GM12875 (cell line): ENCODE measurements at regions not wholly inside any gene's neighbourhood (a gene's known extent, or its start where the extent isn't known, plus 50 kb on each side); places are given as distances from the start of the nearest gene placed in this dataset.
"Not testable (repeated sequence)": the region's sequence is repeated elsewhere in the genome, so short reads cannot be mapped to it uniquely, and the experiment has no call there.

Experiments
- H3K4me3 ChIP-seq: one replicate; pipeline ENCODE4 v1.5.1; 2011; ENCODE audit warnings: low read depth, low read length, control low read depth
- TF ChIP-seq, protein P1 (sequence below): IDR thresholded peaks from 2 replicates; pipeline ENCODE4 v1.5.1; 2011; ENCODE audit warnings: low read depth, mild to moderate bottlenecking, control low read depth, inconsistent platforms, low read length, moderate library complexity, borderline replicate concordance; ENCODE audit not compliant: insufficient read depth

DNA sequence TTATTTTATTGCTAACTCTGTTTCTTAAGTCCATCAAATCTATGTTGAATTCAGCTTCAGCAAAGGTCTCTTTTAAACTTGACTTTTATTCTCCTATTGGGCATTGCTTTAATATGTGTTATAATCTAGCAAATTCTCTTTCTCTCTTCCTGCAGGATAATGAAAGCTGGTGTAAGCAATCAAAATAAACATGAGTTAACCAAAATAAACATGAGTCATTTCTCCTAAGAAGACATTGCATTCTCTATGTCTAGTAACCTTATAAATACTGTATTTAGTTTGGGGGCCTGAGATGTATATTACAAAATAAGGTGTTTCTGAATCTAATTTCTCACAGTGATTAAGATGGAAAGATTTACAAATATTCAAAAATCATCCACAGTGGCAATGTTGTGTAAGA lies 739.1 kb upstream of the ATXN7L3B start:
- TF ChIP-seq, protein P1, sequence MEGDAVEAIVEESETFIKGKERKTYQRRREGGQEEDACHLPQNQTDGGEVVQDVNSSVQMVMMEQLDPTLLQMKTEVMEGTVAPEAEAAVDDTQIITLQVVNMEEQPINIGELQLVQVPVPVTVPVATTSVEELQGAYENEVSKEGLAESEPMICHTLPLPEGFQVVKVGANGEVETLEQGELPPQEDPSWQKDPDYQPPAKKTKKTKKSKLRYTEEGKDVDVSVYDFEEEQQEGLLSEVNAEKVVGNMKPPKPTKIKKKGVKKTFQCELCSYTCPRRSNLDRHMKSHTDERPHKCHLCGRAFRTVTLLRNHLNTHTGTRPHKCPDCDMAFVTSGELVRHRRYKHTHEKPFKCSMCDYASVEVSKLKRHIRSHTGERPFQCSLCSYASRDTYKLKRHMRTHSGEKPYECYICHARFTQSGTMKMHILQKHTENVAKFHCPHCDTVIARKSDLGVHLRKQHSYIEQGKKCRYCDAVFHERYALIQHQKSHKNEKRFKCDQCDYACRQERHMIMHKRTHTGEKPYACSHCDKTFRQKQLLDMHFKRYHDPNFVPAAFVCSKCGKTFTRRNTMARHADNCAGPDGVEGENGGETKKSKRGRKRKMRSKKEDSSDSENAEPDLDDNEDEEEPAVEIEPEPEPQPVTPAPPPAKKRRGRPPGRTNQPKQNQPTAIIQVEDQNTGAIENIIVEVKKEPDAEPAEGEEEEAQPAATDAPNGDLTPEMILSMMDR, result no peak

GRCh38 chr12:73815072-73815645 lies 722.5 kb upstream of the ATXN7L3B start:
- TF ChIP-seq, protein P1, result no peak
- no peak overlapping the region for H3K4me3 ChIP-seq

More for the DNA sequence above, 739.1 kb upstream of the ATXN7L3B start:
- no peak overlapping the region for H3K4me3 ChIP-seq

GRCh38 chr12:73817161-73817560 lies 720.5 kb upstream of the ATXN7L3B start:
- no peak overlapping the region for H3K4me3 ChIP-seq
- TF ChIP-seq, protein P1, result no peak

DNA sequence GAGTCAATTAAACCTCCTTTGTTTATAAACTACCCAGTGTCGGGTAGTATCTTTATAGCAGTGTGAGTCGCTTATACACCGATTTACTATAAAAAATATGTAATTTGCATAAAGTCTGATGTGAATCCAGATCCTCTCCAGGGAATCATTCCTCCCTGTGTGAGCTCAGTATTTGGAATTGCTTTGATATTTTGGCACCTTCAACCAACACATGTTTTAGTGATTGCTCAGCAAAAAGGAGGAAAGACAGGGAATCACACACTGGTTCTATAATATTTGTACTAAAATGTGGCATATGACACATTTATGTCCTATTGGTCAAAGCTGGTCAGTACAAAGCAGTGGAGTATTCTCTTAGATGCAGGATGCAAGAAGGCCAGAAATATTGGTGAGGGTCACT lies 703.9 kb upstream of the ATXN7L3B start:
- H3K4me3 ChIP-seq, result no peak overlapping the region
- TF ChIP-seq, protein P1, result no peak

- no peak overlapping the region for H3K4me3 ChIP-seq
- TF ChIP-seq, protein P1, result no peak
Measured at GRCh38 chr12:73841963-73842362, 695.7 kb upstream of the ATXN7L3B start.

DNA sequence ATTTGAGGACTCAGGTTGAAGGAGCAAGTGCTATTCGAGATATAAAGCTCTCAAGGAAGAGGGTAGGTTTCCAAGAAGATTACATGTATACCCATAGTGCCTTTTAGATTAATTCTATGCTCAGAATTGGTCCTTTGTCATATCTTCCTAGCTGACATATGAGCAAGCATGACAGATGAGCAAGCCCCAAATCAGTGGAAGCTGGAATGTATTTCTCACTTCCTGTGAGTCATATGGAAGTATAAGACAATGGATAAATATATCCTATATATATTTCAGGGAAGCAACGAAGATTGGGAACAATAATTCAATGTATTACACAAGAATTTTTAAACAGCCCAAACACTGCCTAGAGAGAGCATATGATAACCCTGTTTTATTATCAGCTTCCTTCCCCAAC lies 674.1 kb upstream of the ATXN7L3B start:
- TF ChIP-seq, protein P1, result no peak
- H3K4me3 ChIP-seq, result no peak overlapping the region

DNA sequence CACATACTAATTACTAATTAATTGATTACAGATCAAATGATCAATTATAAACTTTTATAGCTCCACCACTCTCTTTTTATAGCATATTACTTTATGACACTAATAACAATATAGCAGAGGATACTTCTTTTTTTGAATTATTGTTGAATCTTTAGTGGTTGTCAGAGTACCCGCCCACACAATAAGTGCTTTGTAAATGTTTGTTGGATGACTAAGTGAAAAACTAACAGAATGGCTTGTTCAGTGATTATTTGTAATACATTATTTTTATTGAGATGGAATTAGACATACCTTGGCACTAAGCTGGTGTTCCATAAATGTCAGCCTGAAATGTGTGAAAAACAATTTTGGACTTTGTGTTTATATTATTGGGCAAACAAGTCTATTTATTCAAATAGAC lies 670.5 kb upstream of the ATXN7L3B start:
- no peak overlapping the region for H3K4me3 ChIP-seq
- TF ChIP-seq, protein P1, result no peak

DNA sequence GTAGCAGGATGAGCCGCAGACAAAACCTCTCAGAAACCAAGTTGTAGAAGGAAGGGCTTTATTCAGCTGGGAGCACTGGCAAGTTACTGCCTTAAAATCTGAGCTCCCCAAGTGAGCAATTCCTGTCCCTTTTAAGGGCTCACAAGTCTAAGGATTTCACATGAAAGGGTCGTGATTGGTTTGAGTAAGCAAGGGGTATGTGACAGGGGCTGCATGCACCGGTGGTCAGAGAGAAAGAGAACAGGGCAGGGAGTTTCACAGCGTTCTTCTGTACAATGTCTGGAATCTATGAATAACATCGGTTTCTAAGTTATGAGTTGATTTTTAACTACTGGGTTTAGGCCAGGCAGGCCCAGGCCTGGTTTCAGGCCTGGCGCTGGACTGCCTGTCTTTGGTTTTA lies 660.3 kb upstream of the ATXN7L3B start:
- not testable (repeated sequence) for H3K4me3 ChIP-seq
